ENCODE measurements at regions not wholly inside any gene's neighbourhood (a gene's known extent, or its start where the extent isn't known, plus 50 kb on each side); places are given as distances from the start of the nearest gene placed in this dataset.

GRCh38 chr15:59739557-59740186 lies 50.6 kb upstream of the BNIP2 start:
- H3K27ac Mint-ChIP-seq, result no peak overlapping the region
- H3K9me3 Mint-ChIP-seq, result peaks cover 0 to 9% (median 5%) of the 10 kb centered on the region in 7 donors
- no peak overlapping the region for H3K4me3 Mint-ChIP-seq
- DNase-seq, result no peak
- no peaks in the 10 kb centered on the region for H3K4me1 ChIP-seq (ENCODE audit: control insufficient read depth, insufficient read depth, low read length, poor library complexity, severe bottlenecking)
- peaks cover 3% of the 10 kb centered on the region for H3K36me3 Mint-ChIP-seq
- no peak overlapping the region for H3K27ac ChIP-seq (ENCODE audit: insufficient read depth, low read length, poor library complexity, severe bottlenecking)
- H3K36me3 ChIP-seq (ENCODE audit: control insufficient read depth, insufficient read depth, low read length), result no peaks in the 10 kb centered on the region
- no peaks in the 10 kb centered on the region for H3K4me1 Mint-ChIP-seq
- peaks cover 20% of the 10 kb centered on the region for H3K27me3 ChIP-seq (ENCODE audit: control insufficient read depth, insufficient read depth, low read length)
- peaks cover 21% of the 10 kb centered on the region for H3K27me3 Mint-ChIP-seq
- no peak for ATAC-seq (ENCODE audit: low read depth in 2 of 2)
- no peak overlapping the region for H3K4me3 ChIP-seq (ENCODE audit: low read depth, low read length)
- H3K9me3 ChIP-seq (ENCODE audit: control insufficient read depth in 2 of 2, low read length in 2 of 2), result peaks cover 9 to 17% of the 10 kb centered on the region in 2 experiments
